GM12878 (cell line): ENCODE measurements at regions not wholly inside any gene's neighbourhood (a gene's known extent, or its start where the extent isn't known, plus 50 kb on each side); places are given as distances from the start of the nearest gene placed in this dataset.

Experiments used
- ATAC-seq: fragments of 200-7000 bp; cut with Tn5 transposase; 3 replicates; pipeline ENCODE4 v1.9.1; 2020; ENCODE audit warnings: mild to moderate bottlenecking, moderate library complexity
- BruUV-seq: library from RNA; stranded (reverse); fragments of 400-500 nt; replicated peaks from 2 replicates; lab custom pipeline; 2021; lab: Mats Ljungman, UMichigan
- CTCF ChIA-PET: fragments of 300-600 bp; sonication (Branson Sonifier 250); formaldehyde crosslinking; extraction: SDS; loops from one replicate; lab custom pipeline; 2021; ENCODE audit warnings: inconsistent platforms; lab: Yijun Ruan, JAX
- POLR2A ChIA-PET: fragments of 350-600 bp; formaldehyde crosslinking; extraction: SDS; loops from one replicate; lab custom pipeline; 2021; ENCODE audit warnings: inconsistent platforms; lab: Charles Lee
- RAD21 ChIA-PET: fragments of 300-600 bp; sonication (Branson Sonifier 250); formaldehyde crosslinking; loops from one replicate; lab custom pipeline; 2023; ENCODE audit warnings: antibody characterized with exemption; ENCODE audit not compliant: unreplicated experiment; lab: Charles Lee
- SMC1A ChIA-PET: fragments of 300-600 bp; sonication (Branson Sonifier 250); formaldehyde crosslinking; loops from one replicate; lab custom pipeline; 2023; ENCODE audit not compliant: unreplicated experiment, uncharacterized antibody; lab: Charles Lee
- DNase-seq: peaks from one replicate; pipeline ENCODE4 v3.0.0-alpha.2; 2011; ENCODE audit warnings: low read depth, low spot score
- FAIRE-seq: peaks from 3 replicates; lab custom pipeline; 2011; peaks lifted over from hg19 to GRCh38; lab: Jason Lieb, UNC
- H2AFZ ChIP-seq: 2 replicates; pipeline ENCODE4 v1.6.0; 2011; ENCODE audit warnings: low read depth, low read length, control low read depth; ENCODE audit not compliant: control insufficient read depth
- H3K27ac ChIP-seq: 2 replicates; pipeline ENCODE4 v1.5.1; 2011; ENCODE audit warnings: control low read depth; ENCODE audit not compliant: control insufficient read depth, insufficient read depth
- H3K27me3 ChIP-seq, 2 experiments: replicated peaks in 1 of 2; 2 replicates each; pipeline versions ENCODE4 v1.6.0 to v1.6.1; 2011; ENCODE audit warnings: low read length in 1 of 2; ENCODE audit not compliant: control insufficient read depth in 2 of 2, insufficient read depth in 2 of 2
- H3K36me3 ChIP-seq, 2 experiments: 2 replicates each; pipeline ENCODE4 v1.5.1; 2011; ENCODE audit warnings: low read length in 1 of 2; ENCODE audit not compliant: control insufficient read depth in 2 of 2, insufficient read depth in 2 of 2
- H3K4me1 ChIP-seq: 2 replicates; pipeline ENCODE4 v1.6.1; 2011; ENCODE audit warnings: mild to moderate bottlenecking, low read length, moderate library complexity, mixed read lengths; ENCODE audit not compliant: control insufficient read depth, insufficient read depth
- H3K4me2 ChIP-seq: 2 replicates; pipeline ENCODE4 v1.6.0; 2011; ENCODE audit warnings: control low read depth; ENCODE audit not compliant: control insufficient read depth, insufficient read depth
- H3K4me3 ChIP-seq: fragments of 200-600 bp; sonication (generic); 2 replicates; pipeline ENCODE4 v1.5.1; 2016
- H3K79me2 ChIP-seq: 2 replicates; pipeline ENCODE4 v1.6.0; 2011; ENCODE audit warnings: low read length; ENCODE audit not compliant: control insufficient read depth, insufficient read depth
- H3K9ac ChIP-seq: 2 replicates; pipeline ENCODE4 v1.8.0; 2011; ENCODE audit warnings: low read length, control low read depth, mixed read lengths; ENCODE audit not compliant: control insufficient read depth, insufficient read depth
- H3K9me3 ChIP-seq: replicated peaks from 3 replicates; pipeline ENCODE4 v1.5.1; 2011; ENCODE audit warnings: mild to moderate bottlenecking, low read length; ENCODE audit not compliant: control insufficient read depth, insufficient read depth
- H4K20me1 ChIP-seq: 2 replicates; pipeline ENCODE4 v1.6.0; 2011; ENCODE audit not compliant: control insufficient read depth, insufficient read depth
- BCL3 ChIP-seq: IDR thresholded peaks from 2 replicates; pipeline ENCODE4 v1.6.1; 2011; ENCODE audit warnings: borderline replicate concordance, low read depth, mild to moderate bottlenecking, moderate library complexity, low read length; ENCODE audit not compliant: insufficient read depth, poor library complexity, severe bottlenecking
- CEBPZ ChIP-seq: fragments of 150-350 bp; IDR thresholded peaks from 2 replicates; pipeline ENCODE4 v1.6.1; 2016; ENCODE audit warnings: low read depth, low read length
- CHD2 ChIP-seq: IDR thresholded peaks from 2 replicates; pipeline ENCODE4 v1.6.1; 2011; ENCODE audit warnings: low read depth, low read length, improper control_type of control experiment, borderline replicate concordance
- EP300 ChIP-seq, 2 experiments: fragments of 150-350 bp in 1 of 2; IDR thresholded peaks; 2 replicates each; pipeline ENCODE4 v1.6.1; 2011 to 2012; ENCODE audit warnings: low read depth in 2 of 2, low read length in 2 of 2, borderline replicate concordance in 1 of 2, improper control_type of control experiment in 1 of 2, inconsistent platforms in 1 of 2; ENCODE audit not compliant: control insufficient read depth in 1 of 2
- FOXK2 ChIP-seq: fragments of 450-650 bp; IDR thresholded peaks from 2 replicates; pipeline ENCODE4 v1.6.1; 2017; ENCODE audit warnings: mild to moderate bottlenecking, moderate library complexity
- IRF3 ChIP-seq: fragments of 450-650 bp; IDR thresholded peaks from 2 replicates; pipeline ENCODE4 v1.6.1; 2014; ENCODE audit warnings: mild to moderate bottlenecking
- JUNB ChIP-seq: IDR thresholded peaks from 2 replicates; pipeline ENCODE4 v1.6.1; 2016; ENCODE audit warnings: antibody characterized with exemption, mild to moderate bottlenecking
- MEF2B ChIP-seq: fragments of 450-650 bp; IDR thresholded peaks from 2 replicates; pipeline ENCODE4 v1.6.1; 2018; ENCODE audit warnings: mild to moderate bottlenecking, moderate library complexity; ENCODE audit not compliant: partially characterized antibody, poor library complexity, severe bottlenecking
- NFIC ChIP-seq: IDR thresholded peaks from 2 replicates; pipeline ENCODE4 v1.6.1; 2012; ENCODE audit warnings: low read depth, mild to moderate bottlenecking, inconsistent platforms, low read length, moderate library complexity
- NR2C1 ChIP-seq: fragments of 450-650 bp; IDR thresholded peaks from 2 replicates; pipeline ENCODE4 v1.6.1; 2017; ENCODE audit warnings: antibody characterized with exemption, mild to moderate bottlenecking, moderate library complexity
- PBX3 ChIP-seq: IDR thresholded peaks from 2 replicates; pipeline ENCODE4 v1.6.1; 2011; ENCODE audit warnings: mild to moderate bottlenecking, low read depth, low read length, moderate library complexity; ENCODE audit not compliant: insufficient replicate concordance
- RAD51 ChIP-seq: fragments of 450-650 bp; IDR thresholded peaks from 2 replicates; pipeline ENCODE4 v1.6.1; 2016; ENCODE audit warnings: moderate library complexity, mild to moderate bottlenecking, inconsistent platforms
- RELA ChIP-seq: fragments of 450-650 bp; IDR thresholded peaks from 2 replicates; pipeline ENCODE4 v1.8.0; 2014; ENCODE audit warnings: borderline replicate concordance; ENCODE audit not compliant: partially characterized antibody
- WRNIP1 ChIP-seq: IDR thresholded peaks from 2 replicates; pipeline ENCODE4 v1.6.1; 2011; ENCODE audit warnings: low read depth, low read length, improper control_type of control experiment, borderline replicate concordance
- ZNF24 ChIP-seq: fragments of 450-650 bp; IDR thresholded peaks from 2 replicates; pipeline ENCODE4 v1.6.1; 2017; ENCODE audit warnings: antibody characterized with exemption, mild to moderate bottlenecking
- WGBS: methylation state at CpG from one replicate; pipeline ENCODE4 v1.1.6; 2016; ENCODE audit warnings: low lambda C conversion rate; ENCODE audit not compliant: insufficient replicate concordance, insufficient coverage; ENCODE audit errors: missing lambda C conversion rate; 5-methylcytosine and 5-hydroxymethylcytosine counted together
- in situ Hi-C: fragments of 300-500 bp; cut with MboI; formaldehyde crosslinking; loops from 9 replicates; pipeline ENCODE4 v1.14.3; 2018; ENCODE audit warnings: mixed read lengths
- intact Hi-C: fragments of 100-400 bp; cut with micrococcal nuclease; formaldehyde crosslinking; loops from one replicate; pipeline ENCODE4 v1.14.2; 2022; ENCODE audit not compliant: unreplicated experiment

GRCh38 chr5:33008751-33009418 lies 297.8 kb downstream of the NPR3 start (continued):
- TF ChIP-seq BCL3, result no peak

GRCh38 chr5:33010846-33011245 lies 299.7 kb downstream of the NPR3 start:
- in situ Hi-C loops (no loop called here), intact Hi-C loops (no loop called here)
- Histone ChIP-seq H3K4me2 (no peak overlapping the region), H3K9ac (no peak overlapping the region), H3K4me1 (no peaks in the 10 kb centered on the region), H4K20me1 (no peaks in the 10 kb centered on the region), H2AFZ (no peak overlapping the region), H3K9me3 (no peaks in the 10 kb centered on the region), H3K79me2 (no peaks in the 10 kb centered on the region), H3K27ac (no peak overlapping the region), H3K4me3 (no peak overlapping the region), H3K36me3 (no peaks in the 10 kb centered on the region), H3K27me3 (no peaks in the 10 kb centered on the region)
- POLR2A ChIA-PET, result no interaction called here
- no TSS peak for BruUV-seq
- CTCF ChIA-PET, result interaction anchor here (0.6 kb wide), 1 partner anchor 1000 kb away, joined by 3 read pairs; no protein-coding TSS in a partner anchor
- RAD21 ChIA-PET, result no interaction called here
- no peak for ATAC-seq
- FAIRE-seq, result no peak
- SMC1A ChIA-PET, result no interaction called here
- 25% methylated on average over 1 of the region's 1 CpG for WGBS
- no peak for TF ChIP-seq PBX3
- TF ChIP-seq FOXK2, result no peak
- no peak for TF ChIP-seq IRF3
- TF ChIP-seq MEF2B, result no peak
- TF ChIP-seq WRNIP1, result no peak
- no peak for TF ChIP-seq CEBPZ
- TF ChIP-seq EP300 (IDR thresholded peaks at IDR 0.05; ENCODE audit: borderline replicate concordance in 1 of 2, control insufficient read depth in 1 of 2, low read depth in 2 of 2, low read length in 2 of 2), result no peak
- no peak for TF ChIP-seq NFIC
- no peak for TF ChIP-seq RAD51
- TF ChIP-seq RELA, result no peak
- TF ChIP-seq CHD2, result no peak
- TF ChIP-seq ZNF24, result no peak
- TF ChIP-seq JUNB, result no peak
- no peak for TF ChIP-seq NR2C1
- DNase-seq, result no peak
